OCI-LY7 (cell line): ENCODE measurements at regions not wholly inside any gene's neighbourhood (a gene's known extent, or its start where the extent isn't known, plus 50 kb on each side); places are given as distances from the start of the nearest gene placed in this dataset.

Experiments
- CTCF ChIP-seq: fragments of 200-600 bp; sonication (generic); conservative IDR thresholded peaks from 2 replicates; pipeline ENCODE4 v1.5.1; 2014; ENCODE audit warnings: mild to moderate bottlenecking, antibody characterized with exemption, low read length, moderate library complexity, mixed read lengths
- EZH2phosphoT487 ChIP-seq: fragments of 200-600 bp; sonication (generic); IDR thresholded peaks from 2 replicates; pipeline ENCODE4 v1.6.1; 2018; ENCODE audit warnings: low read depth, borderline replicate concordance, mild to moderate bottlenecking, mixed run types, antibody characterized with exemption, low read length, moderate library complexity, mixed read lengths

- TF ChIP-seq CTCF: peak; percentile 31
- no peak for TF ChIP-seq EZH2phosphoT487
These were observed 80.3 kb downstream of the TENT5C start for GRCh38 chr1:117685936-117686806.
